GM10266 (cell line): ENCODE measurements at regions not wholly inside any gene's neighbourhood (a gene's known extent, or its start where the extent isn't known, plus 50 kb on each side); places are given as distances from the start of the nearest gene placed in this dataset.
"Not testable (repeated sequence)": the region's sequence is repeated elsewhere in the genome, so short reads cannot be mapped to it uniquely, and the experiment has no call there.

Experiments
- DNase-seq: peaks from one replicate; pipeline ENCODE4 v3.0.0; 2012; ENCODE audit errors: extremely low spot score
- CTCF ChIP-seq: IDR thresholded peaks from 2 replicates; pipeline ENCODE4 v1.5.1; 2012; ENCODE audit warnings: mild to moderate bottlenecking, low read depth; ENCODE audit not compliant: control insufficient read depth, insufficient read depth; ENCODE audit errors: missing control alignments

DNA sequence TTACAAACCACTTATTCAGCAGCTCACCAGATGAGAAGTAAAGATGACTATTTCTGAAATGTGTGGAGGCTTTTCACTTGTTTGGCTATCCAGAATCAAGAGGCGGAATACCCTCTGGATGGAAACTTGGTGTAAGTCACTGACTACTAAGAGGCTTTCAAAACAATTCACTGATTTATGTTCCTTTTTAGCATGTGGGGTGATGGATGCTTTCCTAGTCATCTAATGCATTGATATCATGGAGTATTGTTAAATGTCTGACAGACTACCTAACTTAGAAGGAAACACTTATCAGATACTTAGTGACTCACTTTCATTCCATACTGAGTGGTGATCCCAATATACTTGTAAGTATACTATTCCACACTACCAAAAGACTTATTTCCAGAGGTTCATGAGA, 141.4 kb downstream of the PLK2 start:
- no peak for DNase-seq
- no peak for TF ChIP-seq CTCF

DNA sequence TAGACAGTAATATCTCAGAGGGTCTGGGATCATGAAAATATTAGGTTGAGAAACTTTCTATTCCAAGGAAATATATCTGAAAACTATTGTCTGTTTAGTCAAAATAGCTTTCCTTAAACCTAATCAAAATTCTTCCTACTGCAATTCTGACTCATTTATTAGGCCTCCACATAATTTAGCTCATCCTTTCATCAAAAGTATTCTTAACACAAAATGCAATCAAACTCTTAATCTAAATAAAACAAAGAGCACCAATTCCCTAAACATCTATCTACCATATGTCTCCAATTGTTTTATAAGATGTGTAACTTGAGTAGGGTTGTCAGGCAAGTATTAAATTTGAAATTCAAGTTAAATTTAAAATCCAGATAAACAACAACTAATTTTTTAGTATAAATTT, 142.1 kb downstream of the PLK2 start:
- DNase-seq, result no peak

GRCh38 chr5:58317009-58317408, 142.9 kb downstream of the PLK2 start:
- DNase-seq, result no peak
- no peak for TF ChIP-seq CTCF

More for the DNA sequence above, 142.1 kb downstream of the PLK2 start:
- no peak for TF ChIP-seq CTCF

- no peak for TF ChIP-seq CTCF
- DNase-seq, result no peak
Observed at GRCh38 chr5:58315794-58316193, 144.1 kb downstream of the PLK2 start.

DNA sequence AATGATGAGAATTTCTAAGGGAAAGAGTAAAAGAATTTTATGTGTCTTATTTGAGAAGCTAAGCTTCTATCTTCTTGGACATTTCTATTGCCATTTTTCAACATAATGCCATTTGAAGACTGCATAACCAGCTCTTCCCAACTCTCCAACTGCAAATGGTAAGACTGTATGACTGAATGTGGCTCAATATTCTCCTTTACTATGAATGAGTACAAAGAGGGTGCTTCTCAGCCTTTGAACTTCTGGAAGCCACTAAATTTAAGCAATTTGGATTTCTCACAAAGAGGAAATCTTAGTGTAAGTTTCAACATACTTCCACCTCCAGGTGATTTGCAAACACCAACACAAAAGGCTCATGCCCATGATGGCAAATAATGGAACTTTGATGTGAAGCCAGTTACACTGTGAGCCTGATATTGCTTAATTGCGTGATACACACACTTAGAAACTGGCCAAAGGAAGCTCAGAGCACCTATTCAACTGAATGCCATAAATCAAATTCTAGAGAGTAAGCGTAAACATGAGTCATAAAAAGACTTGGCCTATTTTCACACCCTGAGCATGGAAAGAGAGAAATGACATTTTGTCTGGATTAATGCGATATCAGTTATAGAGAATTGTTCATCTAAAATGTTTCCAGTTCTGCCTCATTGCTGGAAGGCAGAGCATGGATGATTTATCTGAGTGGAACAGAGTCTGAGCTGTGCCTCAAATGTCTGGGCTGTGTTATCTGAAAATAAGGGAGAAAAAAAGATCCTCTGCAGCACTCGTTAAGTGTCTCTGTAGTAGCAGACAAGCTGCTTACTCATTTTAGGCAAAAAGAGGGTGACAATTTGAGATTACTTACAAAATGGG, 145.3 kb downstream of the PLK2 start:
- no peak for DNase-seq
- no peak for TF ChIP-seq CTCF

GRCh38 chr5:58312299-58312698, 147.6 kb downstream of the PLK2 start:
- DNase-seq, result no peak
- no peak for TF ChIP-seq CTCF

DNA sequence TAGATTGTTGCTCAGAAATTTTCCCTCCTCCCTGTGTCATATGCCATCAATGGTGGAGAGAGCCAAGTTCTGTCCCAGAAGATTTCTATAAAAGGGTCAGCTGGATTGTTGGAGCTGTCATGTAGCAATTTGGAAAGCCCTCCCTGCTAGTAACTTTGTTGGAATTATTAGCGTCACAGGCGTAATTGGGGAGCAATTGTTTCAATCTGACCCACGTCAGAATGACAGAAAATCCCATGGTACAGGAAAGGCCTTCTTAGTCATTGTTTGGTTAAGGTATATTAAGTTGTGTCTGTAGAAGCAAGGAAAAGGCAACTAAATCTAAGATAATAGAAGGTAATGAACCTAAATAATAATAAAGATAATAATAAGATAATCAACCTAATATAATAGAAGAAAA, 148.4 kb downstream of the PLK2 start:
- no peak for DNase-seq
- TF ChIP-seq CTCF, result no peak

DNA sequence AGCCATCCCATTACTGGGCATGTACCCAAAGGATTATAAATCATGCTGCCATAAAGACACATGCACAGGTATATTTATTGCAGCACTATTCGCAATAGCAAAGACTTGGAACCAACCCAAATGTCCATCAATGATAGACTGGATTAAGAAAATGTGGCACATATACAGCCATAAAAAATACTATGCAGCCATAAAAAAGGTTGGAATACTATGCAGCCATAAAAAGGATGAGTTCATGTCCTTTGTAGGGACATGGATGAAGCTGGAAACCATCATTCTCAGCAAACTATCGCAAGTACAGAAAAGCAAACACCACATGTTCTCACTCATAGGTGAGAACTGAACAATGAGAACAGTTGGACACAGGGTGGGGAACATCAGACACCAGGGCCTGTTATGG, 151.5 kb downstream of the PLK2 start:
- not testable (repeated sequence) for DNase-seq
